ENCODE measurements at regions not wholly inside any gene's neighbourhood (a gene's known extent, or its start where the extent isn't known, plus 50 kb on each side); places are given as distances from the start of the nearest gene placed in this dataset.
A peak's percentile ranks its signal among the peaks of the same experiment; 100 is the strongest.

GRCh38 chr18:7413906-7414305 lies 153.2 kb upstream of the PTPRM start:
- Histone ChIP-seq H3K9me3 (no peaks in the 10 kb centered on the region), H3K4me3 (no peak overlapping the region), H3K36me3 (no peaks in the 10 kb centered on the region), H3K27ac (no peak overlapping the region), H3K27me3 (no peaks in the 10 kb centered on the region), H3K4me1 (peaks cover 0 to 22% (median 9%) of the 10 kb centered on the region in 9 donors)
- TF ChIP-seq CTCF (IDR thresholded peaks at IDR 0.05): no peak
- DNase-seq (no peak), ATAC-seq (peak in 1 of 8 donors; percentile 23)
- intact Hi-C loops (cut with DNase I): loop anchor here in 1 of 10 donors (10.0 kb wide), 1 partner anchor 49 kb away; no protein-coding TSS in a partner anchor
- 94 to 95% methylated on average over 3 of the region's 3 CpGs for WGBS, 2 donors

GRCh38 chr18:7414459-7414858 lies 152.7 kb upstream of the PTPRM start:
- H3K4me3 ChIP-seq: no peak overlapping the region
- H3K27ac ChIP-seq: peak overlapping the region in 5 of 10 donors; percentile 6 to 55 (median 42)
- intact Hi-C loops (cut with DNase I): loop anchor here in 1 of 10 donors (10.0 kb wide), 1 partner anchor 50 kb away; no protein-coding TSS in a partner anchor
- H3K4me1 ChIP-seq: peaks cover 0 to 22% (median 9%) of the 10 kb centered on the region in 9 donors
- no peaks in the 10 kb centered on the region for H3K9me3 ChIP-seq
- DNase-seq (no peak), ATAC-seq (peak; percentile 38 to 82 (median 64))
- no peaks in the 10 kb centered on the region for H3K27me3 ChIP-seq
- 54 to 64% methylated on average over 2 of the region's 2 CpGs for WGBS, 2 donors
- no peak for TF ChIP-seq CTCF (IDR thresholded peaks at IDR 0.05)
- H3K36me3 ChIP-seq: no peaks in the 10 kb centered on the region

- WGBS, 2 donors: 81 to 85% methylated on average over 8 of the region's 8 CpGs
Observed at GRCh38 chr18:7415081-7415894, 151.8 kb upstream of the PTPRM start.

More at GRCh38 chr18:7415081-7415894, 151.8 kb upstream of the PTPRM start:
- ATAC-seq: peak in 7 of 8 donors; percentile 19 to 90 (median 55)
- Histone ChIP-seq H3K4me3 (no peak overlapping the region), H3K9me3 (no peaks in the 10 kb centered on the region), H3K4me1 (peaks cover 0 to 22% (median 9%) of the 10 kb centered on the region in 9 donors), H3K27ac (peak overlapping the region in 7 of 10 donors; percentile 6 to 55 (median 17)), H3K27me3 (no peaks in the 10 kb centered on the region), H3K36me3 (no peaks in the 10 kb centered on the region)
- TF ChIP-seq CTCF (IDR thresholded peaks at IDR 0.05): no peak
- DNase-seq: no peak
- intact Hi-C loops (cut with DNase I): loop anchor here in 2 of 10 donors (5.0 to 10.0 kb wide), 2 partner anchors 33 to 50 kb away; no protein-coding TSS in a partner anchor
